Loucy (cell line): ENCODE measurements at regions not wholly inside any gene's neighbourhood (a gene's known extent, or its start where the extent isn't known, plus 50 kb on each side); places are given as distances from the start of the nearest gene placed in this dataset.

ENCODE experiments used
- CTCF ChIP-seq: fragments of 200-600 bp; sonication (generic); conservative IDR thresholded peaks from 2 replicates; pipeline ENCODE4 v1.5.1; 2014; ENCODE audit warnings: mild to moderate bottlenecking, antibody characterized with exemption, low read length
- EZH2phosphoT487 ChIP-seq: fragments of 200-600 bp; IDR thresholded peaks from 2 replicates; pipeline ENCODE4 v1.6.1; 2018; ENCODE audit warnings: antibody characterized with exemption, mild to moderate bottlenecking, moderate library complexity, borderline replicate concordance

GRCh38 chr11:69415411-69416142 lies 65.9 kb upstream of the LINC01488 start:
- TF ChIP-seq CTCF = no peak
- no peak for TF ChIP-seq EZH2phosphoT487
